ENCODE measurements at regions not wholly inside any gene's neighbourhood (a gene's known extent, or its start where the extent isn't known, plus 50 kb on each side); places are given as distances from the start of the nearest gene placed in this dataset.

DNA sequence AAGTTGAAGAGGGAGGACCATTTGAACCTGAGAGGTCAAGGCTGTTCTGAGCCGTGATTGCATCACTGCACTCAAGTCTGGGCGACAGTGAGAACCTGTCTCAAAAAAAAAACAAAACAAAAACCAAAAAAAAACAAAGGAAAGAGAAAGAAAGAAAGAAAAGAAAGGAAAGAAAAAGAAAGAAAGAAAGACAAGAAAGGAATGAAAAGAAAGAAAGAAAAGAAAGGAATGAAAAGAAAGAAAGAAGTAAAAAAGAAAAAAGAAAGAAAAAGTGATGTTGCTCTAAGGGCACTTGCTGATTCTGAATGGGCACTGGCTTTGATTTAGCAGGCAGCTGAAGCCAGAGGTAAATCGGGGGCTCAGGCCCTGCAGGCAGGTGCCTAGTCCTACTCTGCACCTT, 161.0 kb downstream of the MCHR2 start:
- TF ChIP-seq HDAC2 (CRISPR knock-in tag; IDR thresholded peaks at IDR 0.05) (no peak), ZNF138 (CRISPR knock-in tag; IDR thresholded peaks at IDR 0.05; ENCODE audit: low read depth) (no peak), BRCA1 (CRISPR knock-in tag; IDR thresholded peaks at IDR 0.05) (no peak), TCF12 (IDR thresholded peaks at IDR 0.05) (no peak), TCF12 (CRISPR knock-in tag; IDR thresholded peaks at IDR 0.05) (no peak), IKZF1 (IDR thresholded peaks at IDR 0.05) (no peak), SRF (IDR thresholded peaks at IDR 0.05; ENCODE audit: low read depth, low read length) (no peak), ZNF552 (CRISPR knock-in tag; IDR thresholded peaks at IDR 0.05; ENCODE audit: borderline replicate concordance) (no peak), MYNN (CRISPR knock-in tag; IDR thresholded peaks at IDR 0.05; ENCODE audit: low read depth) (no peak), ELF3 (CRISPR knock-in tag; IDR thresholded peaks at IDR 0.05) (no peak)
- TF ChIP-seq, protein P1, sequence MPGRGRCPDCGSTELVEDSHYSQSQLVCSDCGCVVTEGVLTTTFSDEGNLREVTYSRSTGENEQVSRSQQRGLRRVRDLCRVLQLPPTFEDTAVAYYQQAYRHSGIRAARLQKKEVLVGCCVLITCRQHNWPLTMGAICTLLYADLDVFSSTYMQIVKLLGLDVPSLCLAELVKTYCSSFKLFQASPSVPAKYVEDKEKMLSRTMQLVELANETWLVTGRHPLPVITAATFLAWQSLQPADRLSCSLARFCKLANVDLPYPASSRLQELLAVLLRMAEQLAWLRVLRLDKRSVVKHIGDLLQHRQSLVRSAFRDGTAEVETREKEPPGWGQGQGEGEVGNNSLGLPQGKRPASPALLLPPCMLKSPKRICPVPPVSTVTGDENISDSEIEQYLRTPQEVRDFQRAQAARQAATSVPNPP (CRISPR knock-in tag; IDR thresholded peaks at IDR 0.05), result no peak
